Esophagus squamous epithelium (tissue), 5 donors: ENCODE measurements at regions not wholly inside any gene's neighbourhood (a gene's known extent, or its start where the extent isn't known, plus 50 kb on each side); places are given as distances from the start of the nearest gene placed in this dataset.

ENCODE experiments used
- DNase-seq: peaks from one replicate; lab custom pipeline; 2025; lab: John Stamatoyannopoulos, UW
- H3K27ac ChIP-seq, 4 donors: fragments of 200-600 bp; sonication (generic); one replicate each; pipeline ENCODE4 v1.5.1; 2016 to 2019; ENCODE audit warnings: mild to moderate bottlenecking in 1 of 4
- H3K27me3 ChIP-seq, 4 donors: fragments of 200-600 bp; sonication (generic); 1 replicate in 3 of 4; 2 replicates in 1 of 4; pipeline versions ENCODE4 v1.5.1 to v1.6.0; 2017 to 2021; ENCODE audit warnings: antibody characterized with exemption in 1 of 4
- H3K36me3 ChIP-seq, 3 donors: fragments of 200-600 bp; sonication (generic); one replicate each; pipeline ENCODE4 v1.5.1; 2016 to 2019
- H3K4me1 ChIP-seq, 3 donors: fragments of 200-600 bp; sonication (generic); one replicate each; pipeline ENCODE4 v1.5.1; 2017 to 2019
- H3K4me3 ChIP-seq, 4 donors: fragments of 200-600 bp; sonication (generic); 1 replicate in 3 of 4; 2 replicates in 1 of 4; pipeline ENCODE4 v1.5.1; 2016 to 2019; ENCODE audit warnings: mild to moderate bottlenecking in 2 of 4, moderate library complexity in 1 of 4
- H3K9me3 ChIP-seq, 3 donors: fragments of 200-600 bp; sonication (generic); one replicate each; pipeline ENCODE4 v1.5.1; 2016 to 2019
- POLR2A ChIP-seq, 4 donors: fragments of 450-650 bp; IDR thresholded peaks; one replicate each; pipeline ENCODE4 v1.6.1; 2017; ENCODE audit warnings: antibody characterized with exemption in 4 of 4, mild to moderate bottlenecking in 4 of 4, moderate library complexity in 3 of 4
- WGBS, 2 donors: methylation state at CpG; one replicate each; pipeline ENCODE4 v1.1.5; 2018; 5-methylcytosine and 5-hydroxymethylcytosine counted together
- intact Hi-C: fragments of 100-400 bp; cut with DNase I; formaldehyde crosslinking; loops from one replicate; pipeline ENCODE4 v1.15.0; 2022
- TF ChIP-seq, protein P1 (sequence below), 6 experiments: fragments of 450-650 bp in 4 of 6; fragments of 200-600 bp in 2 of 6; sonication (generic) in 2 of 6; IDR thresholded peaks; one replicate each; pipeline ENCODE4 v1.5.1; 2016 to 2019; ENCODE audit warnings: antibody characterized with exemption in 6 of 6, mild to moderate bottlenecking in 4 of 6, moderate library complexity in 4 of 6
- donor health status: DM: yes; HTN: yes; CAD: no.

DNA sequence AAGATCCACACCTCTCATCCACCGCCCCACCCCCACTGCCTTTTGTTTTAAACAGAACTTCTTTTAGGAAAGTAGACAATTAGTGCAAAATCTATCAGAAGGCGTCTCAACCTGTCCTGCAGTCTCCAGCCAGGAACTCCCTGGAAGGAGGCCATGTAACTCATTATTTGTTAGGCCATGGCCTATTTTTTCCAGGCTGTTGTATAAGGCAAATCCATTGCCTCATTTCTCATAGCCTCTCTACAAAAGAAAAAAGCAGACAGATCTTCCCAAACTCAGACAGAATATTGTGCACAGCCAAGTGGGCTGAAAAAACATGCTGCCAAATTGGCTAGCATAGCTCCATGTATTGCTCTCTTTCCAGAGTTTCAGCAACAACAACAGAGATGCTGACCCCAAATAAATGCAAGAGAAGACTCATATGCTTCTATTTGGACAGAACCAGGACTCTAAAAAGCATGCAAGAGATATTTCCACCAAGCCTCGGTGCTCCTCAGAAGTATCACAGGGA is 770.7 kb upstream of the CXADR start:
- H3K27me3 ChIP-seq, result no peaks in the 10 kb centered on the region
- H3K9me3 ChIP-seq, result no peaks in the 10 kb centered on the region
- DNase-seq, result no peak
- H3K4me1 ChIP-seq, result peaks cover 0 to 22% (median 16%) of the 10 kb centered on the region in 3 donors
- intact Hi-C loops, result no loop called here
- TF ChIP-seq POLR2A (IDR thresholded peaks at IDR 0.05), result no peak
- TF ChIP-seq, protein P1, sequence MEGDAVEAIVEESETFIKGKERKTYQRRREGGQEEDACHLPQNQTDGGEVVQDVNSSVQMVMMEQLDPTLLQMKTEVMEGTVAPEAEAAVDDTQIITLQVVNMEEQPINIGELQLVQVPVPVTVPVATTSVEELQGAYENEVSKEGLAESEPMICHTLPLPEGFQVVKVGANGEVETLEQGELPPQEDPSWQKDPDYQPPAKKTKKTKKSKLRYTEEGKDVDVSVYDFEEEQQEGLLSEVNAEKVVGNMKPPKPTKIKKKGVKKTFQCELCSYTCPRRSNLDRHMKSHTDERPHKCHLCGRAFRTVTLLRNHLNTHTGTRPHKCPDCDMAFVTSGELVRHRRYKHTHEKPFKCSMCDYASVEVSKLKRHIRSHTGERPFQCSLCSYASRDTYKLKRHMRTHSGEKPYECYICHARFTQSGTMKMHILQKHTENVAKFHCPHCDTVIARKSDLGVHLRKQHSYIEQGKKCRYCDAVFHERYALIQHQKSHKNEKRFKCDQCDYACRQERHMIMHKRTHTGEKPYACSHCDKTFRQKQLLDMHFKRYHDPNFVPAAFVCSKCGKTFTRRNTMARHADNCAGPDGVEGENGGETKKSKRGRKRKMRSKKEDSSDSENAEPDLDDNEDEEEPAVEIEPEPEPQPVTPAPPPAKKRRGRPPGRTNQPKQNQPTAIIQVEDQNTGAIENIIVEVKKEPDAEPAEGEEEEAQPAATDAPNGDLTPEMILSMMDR (IDR thresholded peaks at IDR 0.05), result no peak
- WGBS, 2 donors, result 11 to 17% methylated on average over 3 of the region's 3 CpGs
- H3K27ac ChIP-seq, result peak overlapping the region in 2 of 4 donors; percentile 18 to 51
- no peak overlapping the region for H3K4me3 ChIP-seq
- no peaks in the 10 kb centered on the region for H3K36me3 ChIP-seq

DNA sequence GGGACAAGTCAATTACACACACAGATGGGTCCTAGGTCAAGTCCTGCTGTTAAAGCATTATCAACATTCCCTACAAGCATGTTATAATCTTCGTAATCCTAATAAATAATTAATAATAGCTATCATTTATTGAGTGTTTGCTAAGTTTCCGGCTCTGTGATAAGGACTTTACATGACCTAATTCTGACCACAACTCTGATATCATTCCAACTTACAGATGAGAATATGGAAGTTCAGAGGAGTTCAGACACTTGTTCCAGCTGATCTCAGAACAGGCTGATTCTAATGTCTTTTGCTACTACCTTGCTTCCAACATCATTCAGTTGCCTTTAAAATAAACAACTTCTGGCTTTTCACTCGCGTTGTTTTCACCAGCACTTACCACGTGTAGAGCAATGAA is 770.1 kb upstream of the CXADR start:
- WGBS, 2 donors, result 61 to 68% methylated on average over 5 of the region's 5 CpGs
- Histone ChIP-seq H3K9me3 (no peaks in the 10 kb centered on the region), H3K27me3 (no peaks in the 10 kb centered on the region), H3K4me3 (no peak overlapping the region), H3K36me3 (no peaks in the 10 kb centered on the region), H3K27ac (peak overlapping the region in 2 of 4 donors; percentile 2 to 51), H3K4me1 (peaks cover 0 to 22% (median 16%) of the 10 kb centered on the region in 3 donors)
- TF ChIP-seq, protein P1 (IDR thresholded peaks at IDR 0.05), result no peak
- TF ChIP-seq POLR2A (IDR thresholded peaks at IDR 0.05), result no peak
- intact Hi-C loops, result no loop called here
- DNase-seq, result no peak

DNA sequence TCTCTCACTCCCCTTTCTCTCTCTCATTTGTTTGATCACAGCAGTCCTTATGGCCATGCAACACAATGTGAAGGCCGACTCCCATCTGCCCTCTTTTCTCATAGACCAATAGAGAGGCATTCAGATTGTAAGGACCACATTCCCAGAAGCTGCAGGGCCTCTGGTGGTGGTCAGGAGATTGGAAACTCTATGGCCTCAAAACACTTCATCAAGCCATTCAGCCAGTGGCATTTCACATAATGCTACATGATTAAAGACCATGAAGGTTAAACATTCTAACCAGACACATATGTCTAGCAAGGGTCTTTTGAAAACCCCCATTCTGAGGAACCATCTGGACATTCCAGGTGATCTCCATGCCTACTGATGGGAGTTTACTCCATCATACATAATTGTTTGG is 769.5 kb upstream of the CXADR start:
- Histone ChIP-seq H3K36me3 (no peaks in the 10 kb centered on the region), H3K4me1 (peaks cover 0 to 22% (median 16%) of the 10 kb centered on the region in 3 donors), H3K9me3 (no peaks in the 10 kb centered on the region), H3K4me3 (no peak overlapping the region), H3K27ac (peak overlapping the region in 1 of 4 donors; percentile 51), H3K27me3 (no peaks in the 10 kb centered on the region)
- WGBS, 2 donors, result 69 to 80% methylated on average over 1 of the region's 1 CpG
- TF ChIP-seq, protein P1 (IDR thresholded peaks at IDR 0.05), result no peak
- no peak for TF ChIP-seq POLR2A (IDR thresholded peaks at IDR 0.05)
- no peak for DNase-seq
- intact Hi-C loops, result no loop called here

DNA sequence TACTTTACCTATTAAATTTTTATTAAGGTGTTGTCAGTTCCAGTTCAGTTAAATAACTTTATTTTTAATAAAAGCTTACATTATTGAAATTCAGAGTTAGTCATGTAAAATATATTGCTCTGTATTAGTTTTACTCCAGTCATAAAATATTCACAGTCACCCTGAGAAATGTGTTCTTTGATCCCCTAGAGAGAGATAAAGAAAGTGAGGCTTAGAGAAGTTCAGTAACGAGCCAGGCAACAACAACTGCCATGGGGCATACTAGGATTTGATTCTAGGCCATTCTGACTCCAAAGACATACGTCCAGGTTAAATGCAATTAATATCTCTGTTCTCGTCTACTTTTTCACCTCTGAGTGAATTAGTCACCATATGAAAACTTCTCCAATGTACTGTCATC is 761.9 kb upstream of the CXADR start:
- no peak for TF ChIP-seq POLR2A (IDR thresholded peaks at IDR 0.05)
- TF ChIP-seq, protein P1 (IDR thresholded peaks at IDR 0.05), result no peak
- Histone ChIP-seq H3K4me1 (peaks cover 0 to 21% (median 0%) of the 10 kb centered on the region in 3 donors), H3K4me3 (no peak overlapping the region), H3K36me3 (no peaks in the 10 kb centered on the region), H3K9me3 (no peaks in the 10 kb centered on the region), H3K27ac (peak overlapping the region in 1 of 4 donors; percentile 16), H3K27me3 (no peaks in the 10 kb centered on the region)
- 43 to 46% methylated on average over 3 of the region's 3 CpGs for WGBS, 2 donors
- DNase-seq, result no peak
- intact Hi-C loops, result no loop called here

DNA sequence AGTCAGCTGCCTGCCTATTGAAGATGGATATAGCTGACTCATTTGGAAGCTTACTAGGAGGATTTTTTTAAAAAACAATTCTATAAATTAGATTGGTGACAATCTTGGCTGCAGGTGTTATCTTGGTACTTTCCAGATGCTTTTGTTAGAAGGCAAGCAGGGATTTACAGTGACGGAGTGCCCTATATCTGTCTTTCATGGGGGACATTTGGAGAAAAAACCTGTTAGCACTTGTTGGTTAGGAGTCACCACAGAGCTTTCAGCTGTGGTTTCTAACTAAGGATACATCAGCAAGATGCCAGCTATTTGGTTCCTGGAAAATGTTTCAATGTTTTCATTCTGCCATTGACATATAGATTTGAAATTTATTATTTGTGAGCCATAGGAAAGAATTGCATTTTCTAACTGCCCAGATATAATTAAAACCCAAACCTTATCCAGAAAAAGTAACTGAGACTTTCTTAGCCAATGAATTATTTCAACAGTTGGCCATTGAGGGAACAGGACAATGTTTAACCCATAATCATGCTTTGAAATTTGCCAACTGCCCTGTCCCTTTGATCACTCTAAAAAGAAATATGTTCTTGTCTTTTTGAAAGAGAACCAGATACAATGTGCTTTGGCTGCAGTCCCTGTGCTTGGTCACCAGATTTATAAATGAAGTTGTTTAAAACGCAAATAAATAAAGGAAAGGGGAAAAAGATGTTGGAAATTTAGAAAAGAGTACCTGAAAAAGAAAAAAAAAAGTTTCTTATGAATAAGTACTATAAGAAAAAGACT is 761.0 kb upstream of the CXADR start:
- intact Hi-C loops, result no loop called here
- no peaks in the 10 kb centered on the region for H3K36me3 ChIP-seq
- 32 to 33% methylated on average over 2 of the region's 2 CpGs for WGBS, 2 donors

More for the DNA sequence above, 761.0 kb upstream of the CXADR start:
- H3K27ac ChIP-seq, result no peak overlapping the region
- TF ChIP-seq POLR2A (IDR thresholded peaks at IDR 0.05), result no peak
- TF ChIP-seq, protein P1 (IDR thresholded peaks at IDR 0.05), result no peak
- peaks cover 0 to 21% (median 0%) of the 10 kb centered on the region in 3 donors for H3K4me1 ChIP-seq
- no peaks in the 10 kb centered on the region for H3K9me3 ChIP-seq
- no peaks in the 10 kb centered on the region for H3K27me3 ChIP-seq
- no peak for DNase-seq
- H3K4me3 ChIP-seq, result no peak overlapping the region
